HG03175 (cell line): ENCODE measurements at regions not wholly inside any gene's neighbourhood (a gene's known extent, or its start where the extent isn't known, plus 50 kb on each side); places are given as distances from the start of the nearest gene placed in this dataset.

Experiments used
- ATAC-seq: cut with Tn5 transposase; IDR thresholded peaks from one replicate; pipeline ENCODE4 v1.9.1; 2021; ENCODE audit warnings: mild to moderate bottlenecking, moderate library complexity; ENCODE audit not compliant: unreplicated experiment

GRCh38 chr5:61650661-61651060 lies 318.6 kb downstream of the ZSWIM6 start:
- ATAC-seq = no peak

GRCh38 chr5:61651195-61651594 lies 319.1 kb downstream of the ZSWIM6 start:
- ATAC-seq = no peak

GRCh38 chr5:61652916-61653315 lies 320.9 kb downstream of the ZSWIM6 start:
- no peak for ATAC-seq

DNA sequence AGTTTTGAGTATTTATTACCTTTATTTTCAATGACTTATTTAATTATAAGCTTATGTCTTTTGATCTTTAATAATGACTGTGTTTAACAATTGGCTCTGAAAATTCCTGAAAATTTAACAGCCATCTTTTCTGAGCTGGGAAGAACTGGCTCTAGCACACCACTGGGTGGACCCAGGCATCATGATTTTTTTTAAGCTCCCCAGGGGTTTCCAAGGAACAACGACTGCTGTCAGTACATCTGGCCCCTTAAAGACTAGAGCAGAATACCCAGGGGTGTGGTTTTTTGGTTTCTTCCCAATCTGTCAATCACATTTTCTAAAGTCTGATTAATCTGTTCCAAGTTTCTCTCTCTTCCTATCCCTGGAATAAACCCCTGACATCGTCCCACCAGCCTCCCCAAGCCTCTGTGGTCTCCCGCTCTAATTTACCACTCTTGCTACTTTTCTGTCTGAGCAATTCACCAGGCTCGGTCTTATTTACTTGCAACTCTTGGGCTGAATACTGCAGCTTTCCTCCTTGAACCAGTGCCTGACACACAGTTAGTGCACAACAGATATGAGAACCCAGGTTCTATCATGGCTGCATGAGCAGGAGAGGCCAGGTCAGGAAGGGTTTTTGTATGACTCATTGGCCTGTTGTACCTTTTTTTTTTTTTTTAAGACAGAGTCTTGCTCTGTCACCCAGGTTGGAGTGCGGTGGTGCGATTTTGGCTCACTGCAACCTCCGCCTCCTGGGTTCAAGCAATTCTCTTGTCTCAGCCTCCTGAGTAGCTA lies 321.9 kb downstream of the ZSWIM6 start:
- ATAC-seq = no peak

DNA sequence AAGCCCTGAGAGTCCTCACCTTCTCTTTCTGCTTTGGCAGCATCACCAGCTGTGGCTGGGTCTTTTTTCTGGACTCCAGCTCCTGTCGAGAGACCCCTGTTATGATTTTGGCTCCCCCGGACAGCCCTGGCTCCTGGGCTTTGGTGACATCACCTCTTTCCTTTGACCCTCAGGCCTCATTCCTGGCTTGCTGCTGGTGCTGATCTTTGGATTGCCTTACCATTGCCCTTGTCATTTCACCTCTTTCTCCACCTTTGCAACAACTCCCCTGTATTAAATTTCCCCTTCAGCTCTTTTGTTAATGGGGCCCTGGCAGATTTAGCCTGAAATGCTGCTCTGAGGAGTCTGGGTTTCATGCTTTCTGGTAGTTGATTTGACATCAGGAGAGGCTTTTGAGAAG lies 322.8 kb downstream of the ZSWIM6 start:
- ATAC-seq = no peak

- ATAC-seq = no peak
Measured at GRCh38 chr5:61657010-61657409, 325.0 kb downstream of the ZSWIM6 start.

DNA sequence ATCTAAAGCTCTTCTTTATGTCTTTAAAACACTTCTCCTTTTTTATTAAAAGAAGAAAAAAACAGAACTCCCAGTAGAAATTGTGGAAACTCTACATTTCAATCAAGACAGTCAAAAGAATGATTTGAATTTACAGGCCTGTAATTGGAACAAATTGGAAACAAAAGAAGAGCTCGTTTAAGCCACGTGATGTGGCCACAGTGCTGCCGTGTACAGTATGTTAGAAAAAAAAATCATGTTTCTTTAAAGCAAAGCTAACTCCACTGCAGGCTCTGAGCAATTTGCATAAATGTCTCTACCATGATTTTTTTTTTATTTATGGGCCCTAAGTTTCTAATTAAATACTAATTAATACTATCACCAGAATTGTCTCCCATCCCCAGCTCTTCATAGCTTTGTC lies 325.6 kb downstream of the ZSWIM6 start:
- ATAC-seq = no peak

- ATAC-seq = peak; percentile 84
Measured at GRCh38 chr5:61658592-61659008, 326.5 kb downstream of the ZSWIM6 start.

- ATAC-seq = no peak
Measured at GRCh38 chr5:61659221-61659696, 327.2 kb downstream of the ZSWIM6 start.

DNA sequence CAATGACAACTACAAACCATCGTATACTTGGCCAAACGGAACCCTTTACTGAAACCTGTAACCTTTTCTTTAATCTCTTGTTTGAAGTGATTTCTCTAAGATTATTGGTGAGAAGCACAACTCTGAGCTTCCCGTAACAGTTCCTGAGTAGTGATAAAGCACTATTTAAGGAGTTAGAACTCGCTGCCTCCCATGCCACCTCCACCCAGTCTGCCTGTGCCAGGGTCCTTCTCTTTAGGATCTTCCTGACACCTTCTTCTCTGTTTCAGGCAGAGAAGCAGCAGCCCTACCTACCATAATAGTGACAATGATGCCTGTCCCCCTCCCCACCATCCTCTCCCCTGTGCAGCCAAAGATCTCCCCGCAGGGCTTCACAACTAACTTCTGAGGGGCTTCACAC lies 330.6 kb downstream of the ZSWIM6 start:
- ATAC-seq = no peak

GRCh38 chr5:61666064-61666621 lies 334.1 kb downstream of the ZSWIM6 start:
- no peak for ATAC-seq

DNA sequence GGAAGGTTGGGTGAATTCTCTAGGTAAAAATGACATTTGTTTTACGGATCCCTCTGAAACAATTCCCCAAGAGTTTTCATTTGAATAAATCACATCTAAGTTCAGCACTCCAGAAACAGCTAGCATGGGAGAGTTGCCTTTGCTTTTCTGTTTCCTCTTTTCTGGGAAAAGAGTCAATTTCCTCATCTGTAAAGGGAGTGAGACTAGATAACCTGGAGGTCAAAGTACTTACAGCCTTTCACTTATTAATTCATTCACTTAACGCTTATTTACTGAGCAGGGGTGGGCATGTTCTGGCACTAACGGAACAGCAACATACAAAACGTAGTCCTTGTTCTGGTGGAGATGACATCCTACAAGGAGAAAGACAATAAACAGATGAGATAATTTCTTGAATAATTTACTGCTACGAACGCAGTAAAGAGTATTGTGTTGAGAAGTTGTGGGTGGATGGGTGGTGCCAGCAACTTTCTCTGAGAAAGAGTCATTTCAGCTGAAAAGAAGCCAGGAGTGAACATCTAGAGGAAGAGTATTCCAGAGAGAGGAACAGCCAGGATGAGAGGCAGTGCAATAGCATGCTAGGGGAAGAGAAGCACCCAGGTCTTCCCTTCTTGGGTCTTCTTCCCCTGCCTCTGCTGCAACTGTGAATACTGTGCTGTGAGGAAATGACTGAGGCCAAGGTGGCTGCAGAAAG lies 335.6 kb downstream of the ZSWIM6 start:
- no peak for ATAC-seq

DNA sequence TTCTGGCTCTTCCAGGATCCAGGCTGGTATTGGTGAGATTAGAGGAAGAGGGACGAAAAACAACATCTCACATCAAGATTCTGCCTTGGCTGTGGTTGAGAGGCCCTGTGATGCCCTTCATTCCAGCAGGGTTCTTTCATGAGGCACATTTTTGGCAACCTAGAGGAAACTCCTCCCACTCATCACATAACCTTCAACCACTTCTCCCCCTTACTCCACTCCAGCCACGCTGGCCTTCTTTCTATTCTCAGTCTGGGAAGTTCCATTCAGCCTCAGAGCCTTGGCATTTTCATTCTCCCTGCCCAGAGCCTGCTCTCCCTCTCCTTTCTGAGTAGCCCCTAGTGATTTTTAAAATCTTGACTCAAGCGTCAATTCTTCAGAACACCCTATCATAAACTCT lies 337.5 kb downstream of the ZSWIM6 start:
- no peak for ATAC-seq

GRCh38 chr5:61670941-61671340 lies 338.9 kb downstream of the ZSWIM6 start:
- no peak for ATAC-seq

- no peak for ATAC-seq
Measured at GRCh38 chr5:61673007-61673735, 341.1 kb downstream of the ZSWIM6 start.

- ATAC-seq = no peak
Measured at GRCh38 chr5:61674378-61674777, 342.3 kb downstream of the ZSWIM6 start.

DNA sequence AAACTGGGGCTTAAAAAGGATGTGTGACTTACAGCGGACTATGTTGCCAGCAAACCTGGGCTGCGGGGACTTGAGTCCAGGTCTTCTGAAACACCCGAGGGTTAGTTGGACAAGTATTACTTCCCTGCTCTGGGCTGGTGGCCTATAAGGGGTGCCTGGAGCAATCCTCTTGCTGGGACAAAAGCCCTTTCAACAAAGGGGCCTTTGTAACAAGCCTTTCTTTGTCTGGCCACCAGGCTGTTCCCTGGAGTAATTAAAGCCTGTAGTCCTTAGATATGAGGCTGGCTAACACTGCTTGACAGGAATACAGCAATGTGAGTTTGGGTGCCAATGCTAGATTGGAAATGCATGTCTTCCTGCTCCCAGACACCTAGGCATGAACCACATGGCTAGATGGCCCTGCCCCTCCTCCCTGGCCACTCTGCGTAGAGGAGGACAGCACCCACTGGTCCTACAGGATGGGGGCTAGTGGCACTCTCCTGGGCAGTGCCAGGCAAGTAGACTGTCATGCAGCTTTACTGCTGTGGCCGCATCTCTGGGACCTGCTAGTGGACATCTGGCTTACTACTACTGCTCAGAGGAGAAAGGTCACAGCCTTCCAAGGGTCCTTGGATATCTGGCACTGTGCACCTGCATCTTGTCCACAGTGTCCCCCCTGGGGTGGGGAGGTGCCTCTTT lies 343.1 kb downstream of the ZSWIM6 start:
- ATAC-seq = no peak

- ATAC-seq = no peak
Measured at GRCh38 chr5:61677220-61677619, 345.2 kb downstream of the ZSWIM6 start.

GRCh38 chr5:61678966-61679365 lies 346.9 kb downstream of the ZSWIM6 start:
- no peak for ATAC-seq

GRCh38 chr5:61679562-61679961 lies 347.5 kb downstream of the ZSWIM6 start:
- no peak for ATAC-seq

- ATAC-seq = no peak
Measured at GRCh38 chr5:61680247-61680646, 348.2 kb downstream of the ZSWIM6 start.
